ENCODE measurements at regions not wholly inside any gene's neighbourhood (a gene's known extent, or its start where the extent isn't known, plus 50 kb on each side); places are given as distances from the start of the nearest gene placed in this dataset.

GRCh38 chr1:96968541-96968940 is 247.0 kb downstream of the PTBP2 start:
- H3K27ac Mint-ChIP-seq: no peak overlapping the region
- no CpG with 5 or more reads among the region's 7 CpGs for WGBS (ENCODE audit: extremely low coverage, insufficient read length, low lambda C conversion rate)
- no peak overlapping the region for H3K9ac ChIP-seq (ENCODE audit: extremely low read depth, insufficient read length, low read length)
- H3K56ac ChIP-seq (ENCODE audit: insufficient read length, low read depth, low read length): no peak overlapping the region
- H4K20me1 ChIP-seq (ENCODE audit: control insufficient read depth, insufficient read depth, insufficient read length): no peaks in the 10 kb centered on the region
- no peak overlapping the region for H3K14ac ChIP-seq (ENCODE audit: insufficient read depth, low read length)
- no peaks in the 10 kb centered on the region for H3K27me3 ChIP-seq (ENCODE audit: insufficient read depth, low read length)
- H2AFZ ChIP-seq (ENCODE audit: low read length): no peak overlapping the region
- no peak for DNase-seq
- no peak overlapping the region for H4K91ac ChIP-seq (ENCODE audit: insufficient read length, low read depth, low read length)
- H2BK120ac ChIP-seq (ENCODE audit: low read depth, low read length, poor library complexity, severe bottlenecking): no peak overlapping the region
- no peaks in the 10 kb centered on the region for H3K4me1 Mint-ChIP-seq
- no peak overlapping the region for H3K4me3 Mint-ChIP-seq
- H2BK5ac ChIP-seq (ENCODE audit: insufficient read length, low read length): no peak overlapping the region
- no peak overlapping the region for H3K4me2 ChIP-seq (ENCODE audit: insufficient read depth, insufficient read length, low read length)
- H2BK12ac ChIP-seq (ENCODE audit: insufficient read length, low read depth, low read length): no peak overlapping the region
- H3K27ac ChIP-seq (ENCODE audit: insufficient read length, low read depth, low read length): no peak overlapping the region
- no peak overlapping the region for H2BK15ac ChIP-seq (ENCODE audit: low read depth, low read length)
- no peaks in the 10 kb centered on the region for H3K27me3 Mint-ChIP-seq (ENCODE audit: low read depth)
- no peak overlapping the region for H3K18ac ChIP-seq (ENCODE audit: insufficient read length, low read depth, low read length)
- no peaks in the 10 kb centered on the region for H3K79me1 ChIP-seq (ENCODE audit: insufficient read depth, low read depth, low read length, poor library complexity, severe bottlenecking)
- H2AK5ac ChIP-seq (ENCODE audit: insufficient read length, low read length): no peak overlapping the region
- no peaks in the 10 kb centered on the region; a peak in 1 of 5 replicates for H3K9me3 Mint-ChIP-seq
- H3K36me3 Mint-ChIP-seq (ENCODE audit: insufficient read depth in 1 of 3, low read depth in 3 of 3): no peaks in the 10 kb centered on the region
- no peak overlapping the region for H4K5ac ChIP-seq (ENCODE audit: insufficient read length, low read depth, low read length)
- H3K4ac ChIP-seq (ENCODE audit: low read depth, low read length): no peak overlapping the region
- H3K79me2 ChIP-seq (ENCODE audit: insufficient read depth, low read length): no peaks in the 10 kb centered on the region
- no peak for TF ChIP-seq CTCF (conservative IDR thresholded peaks at IDR 0.05)
- H3T11ph ChIP-seq (ENCODE audit: low read length): no peak overlapping the region
- no peak overlapping the region for H2BK20ac ChIP-seq (ENCODE audit: low read depth, low read length, poor library complexity, severe bottlenecking)
- H3K23me2 ChIP-seq (ENCODE audit: insufficient read length, low read depth, low read length, poor library complexity, severe bottlenecking): no peaks in the 10 kb centered on the region
- H3K4me1 ChIP-seq (ENCODE audit: insufficient read depth, low read length): no peaks in the 10 kb centered on the region
- no peak overlapping the region for H3K23ac ChIP-seq (ENCODE audit: insufficient read length, low read depth, low read length)
- no peak overlapping the region for H4K8ac ChIP-seq (replicated peaks; ENCODE audit: insufficient read length, low read depth, low read length)
- no peaks in the 10 kb centered on the region for H3K9me3 ChIP-seq (ENCODE audit: control insufficient read depth, low read depth, low read length)

All from H9 (cell line).